ENCODE measurements at regions not wholly inside any gene's neighbourhood (a gene's known extent, or its start where the extent isn't known, plus 50 kb on each side); places are given as distances from the start of the nearest gene placed in this dataset.

DNA sequence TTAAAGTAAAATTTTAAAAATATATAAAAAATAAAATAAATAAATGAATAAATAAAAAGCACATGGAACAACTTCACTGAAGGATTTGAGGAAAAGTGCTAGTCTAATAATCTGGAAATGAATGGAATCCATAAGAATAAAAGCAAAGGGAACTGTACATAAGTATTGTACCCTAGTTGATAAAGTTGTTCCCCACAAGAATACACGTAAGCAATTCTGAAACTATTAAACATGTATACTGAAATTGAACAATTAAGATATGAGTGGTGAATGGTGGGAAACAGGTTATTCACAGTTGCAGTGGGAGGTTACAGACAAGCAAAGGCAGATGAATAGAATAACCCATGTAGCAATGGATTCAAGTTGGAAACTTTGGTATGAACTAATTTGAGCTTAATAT is 853.2 kb upstream of the SOX9 start:
- DNase-seq (ENCODE audit: extremely low read depth in 1 of 11, low read depth in 9 of 11, low spot score in 4 of 11), result no peak

DNA sequence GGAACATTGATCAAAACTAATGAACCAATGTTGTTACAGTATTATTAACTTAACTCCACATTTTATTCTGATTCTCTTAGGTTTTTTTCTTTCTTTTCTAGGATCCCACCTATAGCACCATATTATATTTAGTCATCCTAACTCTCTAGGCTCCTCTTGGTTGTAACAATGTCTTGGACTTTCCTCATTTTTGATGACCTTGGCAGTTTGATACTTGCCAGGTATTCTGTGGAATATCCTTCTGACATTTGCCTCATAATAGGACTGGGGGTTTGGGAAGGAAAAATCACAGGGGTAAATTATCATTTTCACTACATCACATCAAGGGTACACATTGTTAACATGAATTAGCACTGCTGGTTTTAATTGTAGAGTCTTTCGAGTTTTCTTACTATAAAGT is 851.6 kb upstream of the SOX9 start:
- no peak for DNase-seq (ENCODE audit: extremely low read depth in 1 of 11, low read depth in 9 of 11, low spot score in 4 of 11)

- DNase-seq (ENCODE audit: extremely low read depth in 1 of 11, low read depth in 9 of 11, low spot score in 4 of 11), result no peak
These were observed 847.4 kb upstream of the SOX9 start for GRCh38 chr17:71273441-71273840.

- DNase-seq (ENCODE audit: extremely low read depth in 1 of 11, low read depth in 9 of 11, low spot score in 4 of 11), result no peak
These were observed 844.7 kb upstream of the SOX9 start for GRCh38 chr17:71276079-71276478.

DNA sequence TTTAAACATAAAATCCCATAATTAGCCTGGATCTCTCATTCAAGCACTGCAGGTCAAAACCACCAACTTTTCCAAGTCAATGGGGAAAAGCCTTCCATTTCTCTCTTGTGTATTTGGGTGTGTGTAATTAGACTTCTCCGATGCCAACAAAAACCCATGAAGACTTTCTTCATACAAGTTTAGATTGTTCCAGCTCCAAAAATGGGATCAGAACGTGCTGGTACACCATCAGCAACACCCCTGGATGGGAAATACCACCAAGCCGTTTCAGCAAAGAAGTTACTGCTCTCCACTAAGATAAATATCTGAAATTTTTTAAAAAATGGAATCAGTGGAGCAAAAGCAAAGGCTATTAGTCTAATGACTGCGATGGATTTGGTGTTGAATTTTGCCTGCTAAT is 837.3 kb upstream of the SOX9 start:
- no peak for DNase-seq (ENCODE audit: extremely low read depth in 1 of 11, low read depth in 9 of 11, low spot score in 4 of 11)

DNA sequence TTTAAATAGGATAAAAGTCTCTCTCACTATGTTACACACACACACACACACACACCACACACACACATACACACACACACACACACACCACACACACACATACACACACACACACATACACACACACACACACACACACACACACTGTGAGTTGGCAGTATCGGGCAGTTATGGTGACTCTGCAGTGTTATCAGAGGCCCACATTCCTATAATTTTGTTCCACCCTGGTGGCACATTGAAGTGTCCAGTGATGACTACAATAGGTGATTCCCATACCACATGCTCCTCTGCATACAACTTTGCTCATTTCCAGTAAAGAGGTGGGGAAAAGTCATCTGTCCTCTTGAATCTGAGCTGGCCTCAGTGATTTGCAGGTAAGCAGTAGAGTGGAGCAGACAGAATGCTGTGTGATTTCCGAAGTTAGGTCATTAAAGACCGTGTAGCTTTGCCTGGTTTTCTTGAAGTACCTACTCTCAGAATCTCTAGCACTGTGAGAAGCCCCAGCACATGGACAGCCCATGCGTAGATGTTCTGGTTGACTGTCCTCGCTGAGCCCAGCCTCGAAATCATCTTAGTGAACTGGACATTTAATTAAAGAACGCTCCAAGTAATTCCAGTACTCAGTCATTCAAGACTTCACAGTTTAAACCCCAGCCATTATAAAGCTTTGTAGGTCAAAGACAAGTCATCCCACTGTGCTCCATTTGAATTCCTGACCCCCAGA is 836.6 kb upstream of the SOX9 start:
- DNase-seq (ENCODE audit: extremely low read depth in 1 of 11, low read depth in 9 of 11, low spot score in 4 of 11), result no peak

- DNase-seq (ENCODE audit: extremely low read depth in 1 of 11, low read depth in 9 of 11, low spot score in 4 of 11), result no peak
These were observed 834.2 kb upstream of the SOX9 start for GRCh38 chr17:71286625-71287024.

DNA sequence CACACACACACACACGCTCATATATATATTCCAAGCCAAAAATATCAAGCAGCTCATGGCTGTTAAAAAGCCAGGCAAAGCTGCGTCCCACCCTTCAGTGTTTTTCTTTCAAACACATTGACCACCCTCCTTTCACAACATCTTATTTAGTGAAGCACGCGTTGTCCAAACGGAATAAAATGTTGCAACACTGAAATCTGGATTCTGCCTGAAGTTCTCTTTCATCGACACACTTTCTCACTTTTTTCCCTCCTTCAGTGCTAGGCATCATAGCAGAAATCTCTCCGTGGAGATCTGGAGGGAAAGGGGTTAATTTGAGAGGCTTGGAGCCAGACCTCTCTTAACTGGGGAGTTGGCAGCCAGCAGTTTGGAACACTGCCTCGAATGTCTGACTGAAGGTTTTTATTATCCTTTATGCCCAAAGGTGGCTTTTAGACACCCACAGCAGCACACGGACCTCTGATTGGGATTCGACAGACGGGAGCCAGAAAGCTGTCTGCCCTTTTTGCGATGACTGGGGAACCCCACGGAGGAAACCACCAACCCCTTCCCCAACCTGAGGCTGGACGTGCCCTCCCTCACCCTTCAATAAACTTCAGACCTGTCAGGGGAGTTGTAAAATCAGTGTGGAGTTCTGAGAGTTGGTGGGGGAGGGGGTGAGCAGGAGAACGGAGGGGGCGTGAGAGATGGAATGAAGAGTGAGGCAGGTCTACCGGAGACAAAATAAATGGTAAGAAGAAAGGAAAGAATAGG is 833.6 kb upstream of the SOX9 start:
- DNase-seq (ENCODE audit: extremely low read depth in 1 of 11, low read depth in 9 of 11, low spot score in 4 of 11), result peak in 2 of 11 donors; percentile 1 to 7

DNA sequence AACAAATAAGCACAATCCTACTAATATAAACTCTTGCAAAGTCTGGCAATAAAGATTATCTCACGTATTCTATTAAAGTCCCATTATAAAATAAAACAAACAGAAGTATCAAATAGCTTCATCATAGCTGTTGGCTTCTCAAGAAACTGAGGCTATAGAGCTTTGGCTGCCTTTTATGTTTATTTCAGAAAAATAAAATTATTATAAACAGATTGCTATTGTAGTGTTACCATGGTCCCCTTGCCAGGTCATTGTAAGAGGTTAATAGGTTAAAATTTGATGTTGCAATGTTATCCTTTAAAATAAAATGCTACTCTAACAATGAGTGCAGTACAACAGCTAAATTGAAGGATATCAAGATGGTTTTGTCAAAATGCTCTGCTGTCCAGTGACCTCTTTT is 828.8 kb upstream of the SOX9 start:
- DNase-seq (ENCODE audit: extremely low read depth in 1 of 11, low read depth in 9 of 11, low spot score in 4 of 11), result no peak

DNA sequence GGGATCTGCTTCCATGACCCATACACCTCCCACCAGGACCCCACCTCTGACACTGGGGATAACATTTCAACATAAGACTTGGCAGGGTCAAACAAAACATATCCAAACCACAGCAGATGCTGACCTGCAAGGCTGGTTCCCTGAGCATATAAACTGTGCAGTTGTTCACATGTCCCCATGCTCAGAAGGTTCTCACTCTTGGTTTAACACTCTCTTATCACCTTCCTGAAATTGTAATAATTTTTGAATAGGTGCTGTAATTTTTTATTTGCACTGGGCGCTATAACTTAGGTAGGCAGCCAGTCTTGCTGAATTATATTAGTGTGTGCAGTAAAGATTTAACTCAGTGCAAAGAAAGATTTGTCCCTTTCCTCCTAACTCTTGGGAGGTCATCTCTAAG is 824.8 kb upstream of the SOX9 start:
- no peak for DNase-seq (ENCODE audit: extremely low read depth in 1 of 11, low read depth in 9 of 11, low spot score in 4 of 11)

GRCh38 chr17:71301063-71301462 is 819.8 kb upstream of the SOX9 start:
- no peak for DNase-seq (ENCODE audit: extremely low read depth in 1 of 11, low read depth in 9 of 11, low spot score in 4 of 11)

- DNase-seq (ENCODE audit: extremely low read depth in 1 of 11, low read depth in 9 of 11, low spot score in 4 of 11), result no peak
These were observed 817.9 kb upstream of the SOX9 start for GRCh38 chr17:71302721-71303549.

DNA sequence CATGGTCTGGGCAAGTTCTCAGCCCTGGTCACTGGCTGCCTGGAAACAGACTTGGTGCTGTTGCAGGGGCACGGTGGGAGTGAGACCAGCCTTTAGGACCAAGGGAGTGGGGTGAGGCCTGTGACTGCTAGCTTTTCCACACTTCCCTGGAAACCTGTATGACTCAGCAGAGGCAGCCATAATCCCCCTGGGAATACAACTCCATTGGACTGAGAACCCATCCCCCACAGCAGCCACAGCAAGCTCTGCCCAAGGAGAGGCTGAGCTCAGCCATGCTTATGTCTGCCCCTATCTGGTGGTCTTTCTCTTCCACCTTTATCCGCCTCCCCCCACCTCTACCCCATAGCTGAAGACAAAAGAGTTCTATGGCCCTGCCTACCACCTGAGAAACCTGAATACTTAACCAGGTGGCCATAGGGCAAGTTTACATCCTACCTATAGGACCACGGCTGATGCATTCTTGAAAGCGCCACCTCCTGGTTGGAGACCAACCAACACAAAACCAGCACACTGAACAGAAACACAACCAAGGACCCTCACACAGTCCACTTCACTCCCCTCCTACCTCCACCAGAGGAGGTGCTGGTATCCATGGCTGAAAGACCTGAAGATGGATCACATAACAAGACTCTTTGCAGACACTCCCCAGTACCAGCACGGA is 816.2 kb upstream of the SOX9 start:
- no peak for DNase-seq (ENCODE audit: extremely low read depth in 1 of 11, low read depth in 9 of 11, low spot score in 4 of 11)

GRCh38 chr17:71313866-71314265 is 807.0 kb upstream of the SOX9 start:
- DNase-seq (ENCODE audit: extremely low read depth in 1 of 11, low read depth in 9 of 11, low spot score in 4 of 11), result no peak

DNA sequence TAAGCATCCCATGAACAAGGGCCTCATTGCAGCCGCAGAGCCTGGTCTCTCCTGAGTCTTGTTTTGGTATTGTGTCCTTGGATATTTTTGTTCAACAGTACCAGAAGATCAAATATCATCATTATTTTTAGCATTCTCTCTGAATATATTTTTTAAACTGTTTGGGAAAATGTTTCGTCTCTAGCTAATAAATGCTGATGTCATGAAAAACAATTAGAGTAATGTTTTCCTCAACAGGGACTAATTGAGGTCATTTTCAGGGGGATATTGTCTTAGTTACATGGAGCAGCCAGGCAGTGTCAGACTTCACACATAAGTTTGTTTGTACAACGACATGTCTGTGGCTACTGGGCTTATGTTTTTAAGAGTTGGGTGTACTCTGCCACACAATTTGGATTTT is 805.3 kb upstream of the SOX9 start:
- DNase-seq (ENCODE audit: extremely low read depth in 1 of 11, low read depth in 9 of 11, low spot score in 4 of 11), result no peak

- DNase-seq (ENCODE audit: extremely low read depth in 1 of 11, low read depth in 9 of 11, low spot score in 4 of 11), result peak in 3 of 11 donors; percentile 15 to 23 (median 18)
These were observed 804.5 kb upstream of the SOX9 start for GRCh38 chr17:71316176-71316897.

- DNase-seq (ENCODE audit: extremely low read depth in 1 of 11, low read depth in 9 of 11, low spot score in 4 of 11), result no peak
These were observed 800.6 kb upstream of the SOX9 start for GRCh38 chr17:71320009-71320796.

DNA sequence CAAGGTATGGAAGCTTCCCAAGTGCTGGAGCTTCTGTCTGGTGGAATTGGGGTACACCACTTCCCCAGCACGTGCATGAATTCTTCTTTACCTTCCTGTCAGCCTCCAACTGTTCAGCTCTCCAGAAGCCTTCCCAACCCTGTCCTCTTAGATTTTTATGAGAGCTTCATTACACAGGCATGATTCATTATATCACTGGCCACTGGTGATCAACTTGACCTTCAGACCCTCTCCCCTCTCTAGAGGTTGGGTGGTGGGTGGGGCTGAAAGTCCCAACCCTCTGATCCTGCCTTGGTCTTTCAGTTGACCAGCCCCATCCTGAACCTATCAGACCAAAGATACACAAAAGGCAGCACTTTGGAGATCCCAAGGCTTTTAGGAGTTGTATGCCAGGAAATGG is 795.7 kb upstream of the SOX9 start:
- DNase-seq (ENCODE audit: extremely low read depth in 1 of 11, low read depth in 9 of 11, low spot score in 4 of 11), result no peak

Data from renal cortex interstitium (tissue), 11 donors.